ENCODE measurements at regions not wholly inside any gene's neighbourhood (a gene's known extent, or its start where the extent isn't known, plus 50 kb on each side); places are given as distances from the start of the nearest gene placed in this dataset.

GRCh38 chr4:26081795-26082498 is 167.9 kb downstream of the SMIM20 start:
- ChIA-PET CTCF (interaction anchor here (0.6 to 3.5 kb wide), 18 partner anchors 10 to 760 kb away, joined by 3 to 35 read pairs (median 4); no protein-coding TSS in a partner anchor), POLR2A (no interaction called here)
- intact Hi-C loops (cut with micrococcal nuclease), result loop anchor here (1.0 to 5.0 kb wide), 4 partner anchors 95 to 930 kb away; no protein-coding TSS in a partner anchor
- Histone ChIP-seq H3K4me1 (ENCODE audit: control insufficient read depth in 2 of 2, insufficient read depth in 2 of 2, low read length in 2 of 2) (no peaks in the 10 kb centered on the region), H3K9ac (ENCODE audit: low read length) (no peak overlapping the region), H4K20me1 (ENCODE audit: control insufficient read depth, insufficient read depth, low read length, poor library complexity, severe bottlenecking) (no peaks in the 10 kb centered on the region), H3K4me3 (ENCODE audit: control extremely low read depth in 1 of 5, extremely low read depth in 1 of 5, insufficient read depth in 1 of 5, low read depth in 2 of 5, low read length in 4 of 5) (no peak overlapping the region), H3K27me3 (replicated peaks in 1 of 4; ENCODE audit: control extremely low read depth in 1 of 4, control insufficient read depth in 3 of 4, insufficient read depth in 4 of 4, low read length in 3 of 4) (peaks cover 0 to 10% (median 0%) of the 10 kb centered on the region in 4 experiments), H3K79me2 (ENCODE audit: control insufficient read depth, insufficient read depth, low read length) (no peaks in the 10 kb centered on the region), H3K36me3 (replicated peaks in 1 of 2; ENCODE audit: control extremely low read depth in 1 of 2, control insufficient read depth in 1 of 2, extremely low read depth in 1 of 2, insufficient read depth in 2 of 2, low read length in 1 of 2) (no peaks in the 10 kb centered on the region), H3K9me3 (ENCODE audit: control extremely low read depth in 1 of 3, control insufficient read depth in 2 of 3, insufficient read depth in 1 of 3, low read length in 2 of 3) (no peaks in the 10 kb centered on the region), H3K27ac (ENCODE audit: low read length in 2 of 2) (no peak overlapping the region), H3K4me2 (replicated peaks; ENCODE audit: low read depth, low read length, poor library complexity, severe bottlenecking) (no peak overlapping the region), H2AFZ (ENCODE audit: insufficient read depth, low read depth, low read length, poor library complexity, severe bottlenecking) (no peak overlapping the region)
- Mint-ChIP-seq H3K27ac (no peak overlapping the region), H3K9me3 (ENCODE audit: insufficient read depth) (no peaks in the 10 kb centered on the region), H3K27me3 (peaks cover 5% of the 10 kb centered on the region), H3K4me3 (no peak overlapping the region), H3K4me1 (peaks cover 8% of the 10 kb centered on the region)
- TF ChIP-seq EZH2 (IDR thresholded peaks at IDR 0.05; ENCODE audit: borderline replicate concordance, insufficient read depth, low read depth, low read length, poor library complexity, severe bottlenecking) (no peak), CTCF (IDR thresholded peaks at IDR 0.05) (peak; percentile 78)
- WGBS (ENCODE audit: insufficient coverage), result 29% methylated on average over 1 of the region's 6 CpGs
- peak; percentile 56 for DNase-seq
- peak; percentile 41 for ATAC-seq (ENCODE audit: low read depth)

- Histone ChIP-seq H3K9ac (ENCODE audit: low read length) (no peak overlapping the region), H3K4me2 (replicated peaks; ENCODE audit: low read depth, low read length, poor library complexity, severe bottlenecking) (no peak overlapping the region), H3K9me3 (ENCODE audit: control extremely low read depth in 1 of 3, control insufficient read depth in 2 of 3, insufficient read depth in 1 of 3, low read length in 2 of 3) (no peaks in the 10 kb centered on the region), H3K36me3 (replicated peaks in 1 of 2; ENCODE audit: control extremely low read depth in 1 of 2, control insufficient read depth in 1 of 2, extremely low read depth in 1 of 2, insufficient read depth in 2 of 2, low read length in 1 of 2) (no peaks in the 10 kb centered on the region), H3K79me2 (ENCODE audit: control insufficient read depth, insufficient read depth, low read length) (no peaks in the 10 kb centered on the region), H4K20me1 (ENCODE audit: control insufficient read depth, insufficient read depth, low read length, poor library complexity, severe bottlenecking) (no peaks in the 10 kb centered on the region), H3K4me1 (ENCODE audit: control insufficient read depth in 2 of 2, insufficient read depth in 2 of 2, low read length in 2 of 2) (no peaks in the 10 kb centered on the region), H3K4me3 (ENCODE audit: control extremely low read depth in 1 of 5, extremely low read depth in 1 of 5, insufficient read depth in 1 of 5, low read depth in 2 of 5, low read length in 4 of 5) (no peak overlapping the region), H2AFZ (ENCODE audit: insufficient read depth, low read depth, low read length, poor library complexity, severe bottlenecking) (no peak overlapping the region), H3K27ac (ENCODE audit: low read length in 2 of 2) (no peak overlapping the region), H3K27me3 (replicated peaks in 1 of 4; ENCODE audit: control extremely low read depth in 1 of 4, control insufficient read depth in 3 of 4, insufficient read depth in 4 of 4, low read length in 3 of 4) (peaks cover 0 to 10% (median 0%) of the 10 kb centered on the region in 4 experiments)
- no peak for DNase-seq
- ATAC-seq (ENCODE audit: low read depth), result no peak
- peaks cover 5% of the 10 kb centered on the region for H3K27me3 Mint-ChIP-seq
- intact Hi-C loops (cut with micrococcal nuclease), result loop anchor here (1.0 to 5.0 kb wide), 4 partner anchors 95 to 930 kb away; no protein-coding TSS in a partner anchor
- ChIA-PET CTCF (interaction anchor here (0.6 to 3.5 kb wide), 25 partner anchors 9 to 353 kb away, joined by 3 to 35 read pairs (median 5); no protein-coding TSS in a partner anchor), POLR2A (no interaction called here)
- no peak overlapping the region for H3K4me3 Mint-ChIP-seq
- H3K4me1 Mint-ChIP-seq, result peaks cover 8% of the 10 kb centered on the region
- TF ChIP-seq CTCF (IDR thresholded peaks at IDR 0.05) (no peak), EZH2 (IDR thresholded peaks at IDR 0.05; ENCODE audit: borderline replicate concordance, insufficient read depth, low read depth, low read length, poor library complexity, severe bottlenecking) (no peak)
- H3K9me3 Mint-ChIP-seq (ENCODE audit: insufficient read depth), result no peaks in the 10 kb centered on the region
- no CpG with 5 or more reads among the region's 5 CpGs for WGBS (ENCODE audit: insufficient coverage)
- H3K27ac Mint-ChIP-seq, result no peak overlapping the region
These were observed 168.5 kb downstream of the SMIM20 start for GRCh38 chr4:26082565-26082964.
